DOHH2 (cell line): ENCODE measurements at regions not wholly inside any gene's neighbourhood (a gene's known extent, or its start where the extent isn't known, plus 50 kb on each side); places are given as distances from the start of the nearest gene placed in this dataset.
A peak's percentile ranks its signal among the peaks of the same experiment; 100 is the strongest.
"Not testable (repeated sequence)": the region's sequence is repeated elsewhere in the genome, so short reads cannot be mapped to it uniquely, and the experiment has no call there.

Experiments
- H3F3A ChIP-seq: fragments of 200-600 bp; sonication (generic), shearing (Covaris generic); 2 replicates; pipeline ENCODE4 v1.6.0; 2016; ENCODE audit warnings: antibody characterized with exemption, mild to moderate bottlenecking; ENCODE audit not compliant: control insufficient read depth, insufficient read depth
- H3K27ac ChIP-seq: fragments of 200-600 bp; sonication (generic); 2 replicates; pipeline ENCODE4 v1.5.1; 2014; ENCODE audit warnings: low read depth, mild to moderate bottlenecking, low read length, moderate library complexity
- H3K27me3 ChIP-seq: fragments of 200-600 bp; sonication (generic); 2 replicates; pipeline ENCODE4 v1.6.1; 2014; ENCODE audit warnings: mild to moderate bottlenecking, low read length, mixed read lengths; ENCODE audit not compliant: control insufficient read depth
- H3K36me3 ChIP-seq: fragments of 200-600 bp; sonication (generic); 2 replicates; pipeline ENCODE4 v1.6.1; 2014; ENCODE audit warnings: mild to moderate bottlenecking, low read length, moderate library complexity, mixed read lengths; ENCODE audit not compliant: control insufficient read depth
- H3K4me1 ChIP-seq: fragments of 200-600 bp; sonication (generic); 2 replicates; pipeline ENCODE4 v1.6.1; 2014; ENCODE audit warnings: mild to moderate bottlenecking, low read length, mixed read lengths; ENCODE audit not compliant: control insufficient read depth
- H3K4me2 ChIP-seq: fragments of 200-600 bp; sonication (generic); 2 replicates; pipeline ENCODE4 v1.6.0; 2014; ENCODE audit warnings: mild to moderate bottlenecking, low read length, moderate library complexity
- H3K4me3 ChIP-seq: fragments of 200-600 bp; sonication (generic); 2 replicates; pipeline ENCODE4 v1.5.1; 2014; ENCODE audit warnings: mild to moderate bottlenecking, low read length, mixed read lengths
- H3K79me2 ChIP-seq: fragments of 200-600 bp; sonication (generic); 2 replicates; pipeline ENCODE4 v1.6.1; 2014; ENCODE audit warnings: mild to moderate bottlenecking, low read length, mixed read lengths; ENCODE audit not compliant: control insufficient read depth
- H3K9me2 ChIP-seq: fragments of 200-600 bp; sonication (generic); replicated peaks from 2 replicates; pipeline ENCODE4 v1.6.1; 2014; ENCODE audit warnings: mild to moderate bottlenecking, low read length, mixed read lengths; ENCODE audit not compliant: control insufficient read depth
- H3K9me3 ChIP-seq: fragments of 200-600 bp; sonication (generic); 2 replicates; pipeline ENCODE4 v1.6.1; 2014; ENCODE audit warnings: antibody characterized with exemption, low read length, mixed read lengths; ENCODE audit not compliant: control insufficient read depth, insufficient read depth
- H4K20me1 ChIP-seq: fragments of 200-600 bp; sonication (generic); 2 replicates; pipeline ENCODE4 v1.6.0; 2014; ENCODE audit warnings: low read depth, mild to moderate bottlenecking, antibody characterized with exemption, low read length, moderate library complexity; ENCODE audit not compliant: control insufficient read depth, insufficient read depth
- EZH2phosphoT487 ChIP-seq: fragments of 200-600 bp; sonication (generic); IDR thresholded peaks from 2 replicates; pipeline ENCODE4 v1.6.1; 2017; ENCODE audit warnings: borderline replicate concordance, mild to moderate bottlenecking, antibody characterized with exemption, low read length, moderate library complexity, mixed read lengths
- TF ChIP-seq, protein P1 (sequence below): fragments of 200-600 bp; sonication (generic); IDR thresholded peaks from one replicate; pipeline ENCODE4 v1.5.1; 2014; ENCODE audit warnings: antibody characterized with exemption, mild to moderate bottlenecking, low read depth, low read length; ENCODE audit not compliant: poor library complexity, severe bottlenecking

GRCh38 chrX:144219035-144219434 is 335.2 kb downstream of the UBE2NL start:
- Histone ChIP-seq H3K79me2 (no peaks in the 10 kb centered on the region), H3K36me3 (no peaks in the 10 kb centered on the region), H3F3A (no peaks in the 10 kb centered on the region), H3K4me3 (no peak overlapping the region), H3K27ac (no peak overlapping the region), H3K4me2 (no peak overlapping the region), H3K9me2 (no peaks in the 10 kb centered on the region), H3K9me3 (no peaks in the 10 kb centered on the region; the same call in 1 of the 2 replicates), H3K27me3 (no peaks in the 10 kb centered on the region), H3K4me1 (peaks cover 16% of the 10 kb centered on the region), H4K20me1 (no peaks in the 10 kb centered on the region)
- TF ChIP-seq, protein P1, sequence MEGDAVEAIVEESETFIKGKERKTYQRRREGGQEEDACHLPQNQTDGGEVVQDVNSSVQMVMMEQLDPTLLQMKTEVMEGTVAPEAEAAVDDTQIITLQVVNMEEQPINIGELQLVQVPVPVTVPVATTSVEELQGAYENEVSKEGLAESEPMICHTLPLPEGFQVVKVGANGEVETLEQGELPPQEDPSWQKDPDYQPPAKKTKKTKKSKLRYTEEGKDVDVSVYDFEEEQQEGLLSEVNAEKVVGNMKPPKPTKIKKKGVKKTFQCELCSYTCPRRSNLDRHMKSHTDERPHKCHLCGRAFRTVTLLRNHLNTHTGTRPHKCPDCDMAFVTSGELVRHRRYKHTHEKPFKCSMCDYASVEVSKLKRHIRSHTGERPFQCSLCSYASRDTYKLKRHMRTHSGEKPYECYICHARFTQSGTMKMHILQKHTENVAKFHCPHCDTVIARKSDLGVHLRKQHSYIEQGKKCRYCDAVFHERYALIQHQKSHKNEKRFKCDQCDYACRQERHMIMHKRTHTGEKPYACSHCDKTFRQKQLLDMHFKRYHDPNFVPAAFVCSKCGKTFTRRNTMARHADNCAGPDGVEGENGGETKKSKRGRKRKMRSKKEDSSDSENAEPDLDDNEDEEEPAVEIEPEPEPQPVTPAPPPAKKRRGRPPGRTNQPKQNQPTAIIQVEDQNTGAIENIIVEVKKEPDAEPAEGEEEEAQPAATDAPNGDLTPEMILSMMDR = peak; percentile 26
- no peak for TF ChIP-seq EZH2phosphoT487

GRCh38 chrX:144231116-144231785 is 347.4 kb downstream of the UBE2NL start:
- not testable (repeated sequence) for H4K20me1 ChIP-seq, H3K4me1 ChIP-seq, H3K9me2 ChIP-seq, H3K27ac ChIP-seq, H3K27me3 ChIP-seq, H3K4me2 ChIP-seq, H3F3A ChIP-seq, H3K9me3 ChIP-seq, H3K4me3 ChIP-seq, H3K36me3 ChIP-seq, H3K79me2 ChIP-seq

DNA sequence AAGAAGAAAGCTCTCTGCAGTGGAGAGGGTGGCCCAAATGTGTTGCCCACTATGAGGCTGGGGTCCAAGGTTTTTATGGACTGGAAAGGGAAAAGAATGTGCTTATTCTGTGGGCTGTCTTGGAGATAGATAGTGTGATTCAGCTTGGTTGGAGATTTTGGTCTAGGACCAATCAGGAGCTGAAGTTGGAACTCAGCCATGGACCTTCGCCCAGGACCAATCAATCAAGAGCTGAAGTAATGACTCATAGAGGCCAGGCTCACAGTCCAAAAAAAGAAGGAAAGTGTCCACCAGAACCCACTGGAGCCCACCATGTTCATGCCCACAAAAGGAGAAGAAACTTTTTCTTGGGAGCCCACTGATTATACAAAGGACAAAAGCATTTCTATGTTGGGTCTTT is 369.5 kb downstream of the UBE2NL start:
- Histone ChIP-seq H3K9me3 (no peaks in the 10 kb centered on the region; the same call in 1 of the 2 replicates), H3F3A (no peaks in the 10 kb centered on the region), H3K4me2 (no peak overlapping the region), H3K27ac (no peak overlapping the region), H4K20me1 (no peaks in the 10 kb centered on the region), H3K36me3 (no peaks in the 10 kb centered on the region), H3K79me2 (no peaks in the 10 kb centered on the region), H3K27me3 (no peaks in the 10 kb centered on the region), H3K4me1 (no peaks in the 10 kb centered on the region), H3K4me3 (no peak overlapping the region), H3K9me2 (no peaks in the 10 kb centered on the region)
- TF ChIP-seq, protein P1 = no peak
- TF ChIP-seq EZH2phosphoT487 = no peak

DNA sequence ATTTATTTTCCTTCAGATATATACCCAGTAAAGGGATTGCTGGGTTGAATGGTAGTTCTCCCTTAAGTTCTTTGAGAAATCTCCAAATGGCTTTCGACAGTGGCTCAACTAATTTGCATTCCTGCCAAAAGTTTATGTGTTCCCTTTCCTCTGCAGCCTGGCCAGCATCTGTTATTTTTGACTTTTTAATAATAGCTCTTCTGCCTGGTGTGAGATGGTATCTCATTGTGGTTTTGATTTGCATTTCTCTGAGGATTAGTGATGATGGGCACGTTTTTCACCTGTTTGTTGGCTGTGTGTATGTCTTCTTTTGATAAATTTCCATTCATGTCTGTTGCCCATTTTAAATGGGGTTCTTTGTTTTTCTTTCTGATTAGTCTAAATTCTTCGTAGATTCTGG is 375.2 kb downstream of the UBE2NL start:
- H3K36me3 ChIP-seq = no peaks in the 10 kb centered on the region
- no peak for TF ChIP-seq EZH2phosphoT487
- TF ChIP-seq, protein P1 = no peak
- H3K27me3 ChIP-seq = no peaks in the 10 kb centered on the region
- peak overlapping the region; percentile 52 for H3K27ac ChIP-seq
- no peaks in the 10 kb centered on the region for H3F3A ChIP-seq
- peaks cover 16% of the 10 kb centered on the region for H3K4me1 ChIP-seq
- H3K9me2 ChIP-seq = no peaks in the 10 kb centered on the region
- H3K79me2 ChIP-seq = no peaks in the 10 kb centered on the region
- peak overlapping the region; percentile 24; the same call in 1 of the 2 replicates for H3K4me3 ChIP-seq
- H3K4me2 ChIP-seq = peak overlapping the region; percentile 43
- no peaks in the 10 kb centered on the region for H4K20me1 ChIP-seq
- H3K9me3 ChIP-seq = peaks cover 2% of the 10 kb centered on the region; the same call in 1 of the 2 replicates
